Calu3 (cell line): ENCODE measurements at regions not wholly inside any gene's neighbourhood (a gene's known extent, or its start where the extent isn't known, plus 50 kb on each side); places are given as distances from the start of the nearest gene placed in this dataset.

ENCODE experiments used
- BruUV-seq: library from RNA; stranded (reverse); fragments of 400-500 nt; replicated peaks from 2 replicates; lab custom pipeline; 2021; lab: Mats Ljungman, UMichigan
- CTCF ChIA-PET: fragments of 300-600 bp; sonication (Branson Sonifier 250); formaldehyde crosslinking; loops from one replicate; lab custom pipeline; 2022; ENCODE audit warnings: antibody characterized with exemption; lab: Charles Lee
- DNase-seq: peaks from one replicate; pipeline ENCODE4 v3.0.0; 2022
- H3K27ac Mint-ChIP-seq: one replicate; pipeline ENCODE4 v1.8.0; 2022; ENCODE audit warnings: mixed read lengths; ENCODE audit not compliant: unreplicated experiment
- H3K27me3 Mint-ChIP-seq: one replicate; pipeline ENCODE4 v1.8.0; 2022; ENCODE audit warnings: mixed read lengths; ENCODE audit not compliant: unreplicated experiment
- H3K36me3 Mint-ChIP-seq: one replicate; pipeline ENCODE4 v1.8.0; 2022; ENCODE audit warnings: mild to moderate bottlenecking, moderate library complexity, mixed read lengths; ENCODE audit not compliant: insufficient read depth, unreplicated experiment
- H3K4me1 Mint-ChIP-seq: one replicate; pipeline ENCODE4 v1.8.0; 2022; ENCODE audit warnings: mild to moderate bottlenecking, low read depth, mixed read lengths; ENCODE audit not compliant: unreplicated experiment
- H3K4me3 Mint-ChIP-seq: one replicate; pipeline ENCODE4 v1.8.0; 2022; ENCODE audit warnings: mild to moderate bottlenecking, low read depth, moderate library complexity, mixed read lengths; ENCODE audit not compliant: unreplicated experiment
- H3K9me3 Mint-ChIP-seq: one replicate; pipeline ENCODE4 v1.8.0; 2022; ENCODE audit warnings: low read depth, mixed read lengths; ENCODE audit not compliant: unreplicated experiment
- intact Hi-C: fragments of 100-400 bp; cut with micrococcal nuclease; formaldehyde crosslinking; loops from one replicate; pipeline ENCODE4 v1.10.0; 2022; ENCODE audit not compliant: unreplicated experiment
- TF ChIP-seq, protein P1 (sequence below): fragments of 200-600 bp; IDR thresholded peaks from one replicate; pipeline ENCODE4 v1.8.0; 2022; ENCODE audit warnings: antibody characterized with exemption; ENCODE audit not compliant: unreplicated experiment

DNA sequence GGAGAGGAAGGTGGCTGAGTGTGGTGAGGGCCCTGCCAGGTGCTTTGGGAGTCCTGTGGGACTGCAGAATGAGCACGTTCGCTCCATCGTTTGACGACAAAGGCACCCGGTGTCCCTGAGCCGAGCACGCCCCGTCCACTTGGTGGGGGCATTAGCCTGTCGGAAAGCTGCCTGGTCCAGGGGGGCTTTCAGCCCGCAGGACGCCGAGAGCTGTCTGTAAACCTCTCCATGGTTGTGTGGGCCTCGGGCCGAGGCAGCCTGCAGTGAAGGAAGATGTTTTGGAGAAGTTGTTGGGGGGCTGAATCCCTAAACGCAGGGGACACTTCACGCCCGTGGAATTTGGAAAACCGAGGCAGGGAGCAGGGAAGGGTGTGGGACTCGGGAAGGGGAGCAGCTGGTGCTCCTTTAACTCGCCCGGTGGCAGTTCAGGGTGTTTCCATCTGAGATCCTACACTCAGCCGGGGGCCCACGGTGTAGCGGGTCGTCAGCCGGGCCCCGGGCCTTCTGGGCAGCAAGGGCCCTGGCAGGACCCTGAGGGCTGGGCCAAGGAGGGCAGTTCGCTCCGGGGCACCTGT lies 53.8 kb downstream of the MRPL36 start:
- intact Hi-C loops: no loop called here
- CTCF ChIA-PET: no interaction called here
- BruUV-seq: no TSS peak
- H3K4me1 Mint-ChIP-seq: no peaks in the 10 kb centered on the region
- TF ChIP-seq, protein P1, sequence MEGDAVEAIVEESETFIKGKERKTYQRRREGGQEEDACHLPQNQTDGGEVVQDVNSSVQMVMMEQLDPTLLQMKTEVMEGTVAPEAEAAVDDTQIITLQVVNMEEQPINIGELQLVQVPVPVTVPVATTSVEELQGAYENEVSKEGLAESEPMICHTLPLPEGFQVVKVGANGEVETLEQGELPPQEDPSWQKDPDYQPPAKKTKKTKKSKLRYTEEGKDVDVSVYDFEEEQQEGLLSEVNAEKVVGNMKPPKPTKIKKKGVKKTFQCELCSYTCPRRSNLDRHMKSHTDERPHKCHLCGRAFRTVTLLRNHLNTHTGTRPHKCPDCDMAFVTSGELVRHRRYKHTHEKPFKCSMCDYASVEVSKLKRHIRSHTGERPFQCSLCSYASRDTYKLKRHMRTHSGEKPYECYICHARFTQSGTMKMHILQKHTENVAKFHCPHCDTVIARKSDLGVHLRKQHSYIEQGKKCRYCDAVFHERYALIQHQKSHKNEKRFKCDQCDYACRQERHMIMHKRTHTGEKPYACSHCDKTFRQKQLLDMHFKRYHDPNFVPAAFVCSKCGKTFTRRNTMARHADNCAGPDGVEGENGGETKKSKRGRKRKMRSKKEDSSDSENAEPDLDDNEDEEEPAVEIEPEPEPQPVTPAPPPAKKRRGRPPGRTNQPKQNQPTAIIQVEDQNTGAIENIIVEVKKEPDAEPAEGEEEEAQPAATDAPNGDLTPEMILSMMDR: no peak
- H3K27ac Mint-ChIP-seq: no peak overlapping the region
- no peak for DNase-seq
- peaks cover 68% of the 10 kb centered on the region for H3K27me3 Mint-ChIP-seq
- H3K9me3 Mint-ChIP-seq: peaks cover 4% of the 10 kb centered on the region
- H3K36me3 Mint-ChIP-seq: peaks cover 5% of the 10 kb centered on the region
- H3K4me3 Mint-ChIP-seq: no peak overlapping the region

DNA sequence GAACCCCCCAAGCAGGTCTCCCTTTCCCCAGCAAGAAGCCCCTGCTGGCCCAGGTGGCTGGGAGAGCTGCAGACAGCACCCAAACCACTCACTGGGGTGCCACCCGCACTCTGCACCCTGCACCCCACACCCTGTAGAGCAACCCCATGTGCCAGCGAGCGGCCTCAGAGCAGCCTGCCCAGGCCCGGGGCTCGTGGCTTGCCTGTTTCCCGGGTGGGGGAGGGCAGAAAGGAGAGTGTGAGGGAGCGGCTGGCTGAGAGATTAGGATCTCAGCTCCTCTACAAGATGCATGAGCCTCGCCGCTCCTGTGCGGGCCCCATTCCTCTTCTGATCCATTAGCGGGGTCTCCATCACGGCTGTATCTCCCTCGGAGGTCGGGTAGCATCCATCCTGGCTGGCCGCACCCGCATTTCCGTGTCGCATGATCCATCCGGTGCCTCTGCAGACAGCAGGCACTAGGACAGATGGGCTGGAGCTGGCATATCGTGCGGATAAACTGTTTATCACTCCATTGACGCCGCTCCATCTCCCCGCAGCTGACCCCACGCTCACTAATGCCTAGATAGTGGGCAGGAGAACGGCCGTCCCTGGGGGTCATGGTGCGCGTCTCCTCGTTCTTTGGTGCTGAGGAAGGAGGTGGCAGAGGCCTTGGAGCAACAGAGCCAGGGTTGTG lies 54.4 kb downstream of the MRPL36 start:
- Mint-ChIP-seq H3K4me1 (no peaks in the 10 kb centered on the region), H3K36me3 (peaks cover 5% of the 10 kb centered on the region), H3K27ac (no peak overlapping the region), H3K4me3 (no peak overlapping the region), H3K27me3 (peaks cover 62% of the 10 kb centered on the region), H3K9me3 (peaks cover 6% of the 10 kb centered on the region)
- CTCF ChIA-PET: no interaction called here
- no peak for DNase-seq
- TF ChIP-seq, protein P1: no peak
- intact Hi-C loops: no loop called here
- no TSS peak for BruUV-seq

DNA sequence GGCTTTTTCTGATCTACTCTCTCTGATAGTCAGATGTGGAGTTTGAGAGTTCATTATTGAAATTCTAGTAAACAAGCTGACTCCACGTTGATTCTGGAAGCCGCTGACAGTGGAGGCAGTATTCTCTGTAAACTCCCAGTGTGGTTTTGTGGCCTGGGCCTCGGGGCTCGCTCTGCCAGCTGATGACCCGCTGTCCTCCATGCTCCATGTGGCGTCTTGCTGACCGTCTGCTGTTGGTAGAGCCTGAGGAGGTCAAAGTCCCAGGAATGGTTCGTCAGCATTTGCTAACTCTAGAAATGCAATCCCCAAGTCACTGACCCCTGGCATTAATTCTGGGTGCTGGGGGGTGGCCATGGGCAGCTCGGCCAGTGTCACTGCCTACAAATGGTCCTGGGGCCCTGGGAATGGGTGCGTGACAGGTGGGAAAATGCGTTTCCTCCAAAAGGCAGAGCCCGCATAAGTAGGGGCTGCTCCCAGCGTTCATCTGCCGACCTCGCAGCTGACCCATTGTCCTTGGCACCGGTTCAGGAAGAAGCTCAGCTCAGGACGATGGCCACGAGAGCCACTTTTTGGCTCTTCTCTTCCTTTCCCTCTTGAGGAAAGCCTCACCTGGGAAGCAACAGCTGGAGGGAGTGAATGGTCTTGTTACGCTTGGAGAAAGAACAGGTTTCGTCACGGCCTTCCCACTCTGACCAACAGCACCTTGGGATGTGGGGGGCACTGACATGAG lies 55.1 kb downstream of the MRPL36 start:
- Mint-ChIP-seq H3K36me3 (peaks cover 5% of the 10 kb centered on the region), H3K4me1 (no peaks in the 10 kb centered on the region), H3K27ac (no peak overlapping the region), H3K27me3 (peaks cover 55% of the 10 kb centered on the region), H3K9me3 (peaks cover 6% of the 10 kb centered on the region), H3K4me3 (no peak overlapping the region)
- DNase-seq: no peak
- TF ChIP-seq, protein P1: no peak
- no TSS peak for BruUV-seq
- intact Hi-C loops: no loop called here
- CTCF ChIA-PET: no interaction called here

DNA sequence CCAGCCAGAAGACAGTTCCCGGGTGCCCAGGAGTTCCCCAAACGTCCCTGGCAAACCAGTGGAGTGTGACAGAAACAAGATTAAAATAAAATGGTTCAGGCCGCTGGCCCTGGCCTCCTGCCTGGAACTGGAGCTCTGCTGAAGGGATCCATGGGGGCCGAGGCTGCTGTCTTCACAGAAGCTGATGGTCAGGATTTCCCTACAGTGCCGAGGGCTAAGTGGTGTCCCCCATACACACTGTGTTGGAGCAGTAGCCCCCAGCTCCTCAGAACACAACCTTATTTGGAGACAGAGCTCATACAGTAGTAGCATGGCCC lies 55.9 kb downstream of the MRPL36 start:
- intact Hi-C loops: no loop called here
- BruUV-seq: no TSS peak
- peaks cover 5% of the 10 kb centered on the region for H3K36me3 Mint-ChIP-seq

More for the DNA sequence above, 55.9 kb downstream of the MRPL36 start:
- no peak for DNase-seq
- TF ChIP-seq, protein P1: no peak
- Mint-ChIP-seq H3K4me3 (no peak overlapping the region), H3K27ac (no peak overlapping the region), H3K9me3 (peaks cover 8% of the 10 kb centered on the region), H3K4me1 (no peaks in the 10 kb centered on the region), H3K27me3 (peaks cover 51% of the 10 kb centered on the region)
- CTCF ChIA-PET: no interaction called here
